KMS-11 (cell line): ENCODE measurements at regions not wholly inside any gene's neighbourhood (a gene's known extent, or its start where the extent isn't known, plus 50 kb on each side); places are given as distances from the start of the nearest gene placed in this dataset.

Source experiments
- H2AFZ ChIP-seq: fragments of 200-600 bp; sonication (generic); 2 replicates; pipeline ENCODE4 v1.6.1; 2016; ENCODE audit warnings: antibody characterized with exemption, mixed run types, low read depth
- H3K27ac ChIP-seq: fragments of 200-600 bp; sonication (generic); 2 replicates; pipeline ENCODE4 v1.6.1; 2016; ENCODE audit warnings: mild to moderate bottlenecking, mixed run types
- H3K27me3 ChIP-seq: fragments of 200-600 bp; sonication (generic); 2 replicates; pipeline ENCODE4 v1.6.1; 2017; ENCODE audit warnings: mild to moderate bottlenecking, low read depth, mixed run types, moderate library complexity; ENCODE audit not compliant: insufficient read depth
- H3K36me3 ChIP-seq: fragments of 200-600 bp; sonication (generic); 2 replicates; pipeline ENCODE4 v1.6.1; 2017; ENCODE audit warnings: mild to moderate bottlenecking, mixed run types; ENCODE audit not compliant: insufficient read depth
- H3K4me1 ChIP-seq: fragments of 200-600 bp; sonication (generic); 2 replicates; pipeline ENCODE4 v1.6.1; 2016; ENCODE audit warnings: mild to moderate bottlenecking, low read depth, mixed run types; ENCODE audit not compliant: poor library complexity, severe bottlenecking
- H3K4me2 ChIP-seq: fragments of 200-600 bp; sonication (generic); 2 replicates; pipeline ENCODE4 v1.7.0; 2016; ENCODE audit warnings: mild to moderate bottlenecking, mixed run types
- H3K4me3 ChIP-seq: fragments of 200-600 bp; sonication (generic); IDR thresholded peaks from 2 replicates; pipeline ENCODE4 v1.6.1; 2017; ENCODE audit warnings: low read depth, low read length, mixed read lengths; ENCODE audit not compliant: insufficient read depth
- H3K79me2 ChIP-seq: fragments of 200-600 bp; sonication (generic); 2 replicates; pipeline ENCODE4 v1.6.1; 2016; ENCODE audit warnings: low read depth, mixed run types; ENCODE audit not compliant: insufficient read depth
- H3K9ac ChIP-seq: fragments of 200-600 bp; sonication (generic); 2 replicates; pipeline ENCODE4 v1.6.1; 2016; ENCODE audit warnings: mild to moderate bottlenecking, mixed run types
- H4K20me1 ChIP-seq: fragments of 200-600 bp; sonication (generic); 2 replicates; pipeline ENCODE4 v1.6.1; 2016; ENCODE audit warnings: mild to moderate bottlenecking, mixed run types; ENCODE audit not compliant: insufficient read depth
- TF ChIP-seq, protein P1 (sequence below): fragments of 200-600 bp; sonication (generic); conservative IDR thresholded peaks from 2 replicates; pipeline ENCODE4 v1.6.1; 2017; ENCODE audit warnings: low read depth, mild to moderate bottlenecking, antibody characterized with exemption, low read length, moderate library complexity, mixed read lengths

GRCh38 chr16:49020436-49020835 lies 261.2 kb downstream of the CBLN1 start:
- Histone ChIP-seq H3K4me3 (no peak overlapping the region), H3K4me2 (no peak overlapping the region)

DNA sequence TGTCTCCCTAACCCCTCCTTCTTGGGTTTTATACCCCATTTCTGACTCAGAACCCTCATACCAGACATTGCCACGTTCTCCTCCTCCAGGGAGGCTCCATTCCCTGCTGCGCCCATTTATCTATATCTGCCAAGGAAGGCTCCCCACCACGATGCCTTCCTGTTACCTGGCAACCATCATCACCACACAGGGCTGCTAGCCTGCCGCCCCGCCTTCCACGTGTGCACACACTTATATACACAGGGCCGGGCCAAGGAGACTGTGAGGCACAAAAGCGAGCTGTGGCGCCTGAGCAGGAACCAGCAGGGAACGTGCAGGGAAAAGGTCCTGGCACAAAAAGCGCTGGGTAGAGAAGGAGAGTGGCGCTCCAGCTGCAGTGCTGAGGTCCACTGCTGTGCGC lies 261.8 kb downstream of the CBLN1 start:
- no peak overlapping the region for H2AFZ ChIP-seq
- H3K27ac ChIP-seq, result no peak overlapping the region
- H4K20me1 ChIP-seq, result no peaks in the 10 kb centered on the region
- no peaks in the 10 kb centered on the region for H3K4me1 ChIP-seq
- no peak overlapping the region for H3K4me2 ChIP-seq
- no peak overlapping the region for H3K4me3 ChIP-seq
- no peaks in the 10 kb centered on the region for H3K36me3 ChIP-seq
- no peak overlapping the region for H3K9ac ChIP-seq
- H3K79me2 ChIP-seq, result no peaks in the 10 kb centered on the region
- TF ChIP-seq, protein P1, sequence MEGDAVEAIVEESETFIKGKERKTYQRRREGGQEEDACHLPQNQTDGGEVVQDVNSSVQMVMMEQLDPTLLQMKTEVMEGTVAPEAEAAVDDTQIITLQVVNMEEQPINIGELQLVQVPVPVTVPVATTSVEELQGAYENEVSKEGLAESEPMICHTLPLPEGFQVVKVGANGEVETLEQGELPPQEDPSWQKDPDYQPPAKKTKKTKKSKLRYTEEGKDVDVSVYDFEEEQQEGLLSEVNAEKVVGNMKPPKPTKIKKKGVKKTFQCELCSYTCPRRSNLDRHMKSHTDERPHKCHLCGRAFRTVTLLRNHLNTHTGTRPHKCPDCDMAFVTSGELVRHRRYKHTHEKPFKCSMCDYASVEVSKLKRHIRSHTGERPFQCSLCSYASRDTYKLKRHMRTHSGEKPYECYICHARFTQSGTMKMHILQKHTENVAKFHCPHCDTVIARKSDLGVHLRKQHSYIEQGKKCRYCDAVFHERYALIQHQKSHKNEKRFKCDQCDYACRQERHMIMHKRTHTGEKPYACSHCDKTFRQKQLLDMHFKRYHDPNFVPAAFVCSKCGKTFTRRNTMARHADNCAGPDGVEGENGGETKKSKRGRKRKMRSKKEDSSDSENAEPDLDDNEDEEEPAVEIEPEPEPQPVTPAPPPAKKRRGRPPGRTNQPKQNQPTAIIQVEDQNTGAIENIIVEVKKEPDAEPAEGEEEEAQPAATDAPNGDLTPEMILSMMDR, result no peak
- H3K27me3 ChIP-seq, result no peaks in the 10 kb centered on the region

More at GRCh38 chr16:49020436-49020835, 261.2 kb downstream of the CBLN1 start:
- no peaks in the 10 kb centered on the region for H3K27me3 ChIP-seq
- no peak overlapping the region for H3K9ac ChIP-seq
- TF ChIP-seq, protein P1, result no peak
- H4K20me1 ChIP-seq, result no peaks in the 10 kb centered on the region
- H3K79me2 ChIP-seq, result no peaks in the 10 kb centered on the region
- no peaks in the 10 kb centered on the region for H3K36me3 ChIP-seq
- H3K27ac ChIP-seq, result no peak overlapping the region
- no peaks in the 10 kb centered on the region for H3K4me1 ChIP-seq
- no peak overlapping the region for H2AFZ ChIP-seq

DNA sequence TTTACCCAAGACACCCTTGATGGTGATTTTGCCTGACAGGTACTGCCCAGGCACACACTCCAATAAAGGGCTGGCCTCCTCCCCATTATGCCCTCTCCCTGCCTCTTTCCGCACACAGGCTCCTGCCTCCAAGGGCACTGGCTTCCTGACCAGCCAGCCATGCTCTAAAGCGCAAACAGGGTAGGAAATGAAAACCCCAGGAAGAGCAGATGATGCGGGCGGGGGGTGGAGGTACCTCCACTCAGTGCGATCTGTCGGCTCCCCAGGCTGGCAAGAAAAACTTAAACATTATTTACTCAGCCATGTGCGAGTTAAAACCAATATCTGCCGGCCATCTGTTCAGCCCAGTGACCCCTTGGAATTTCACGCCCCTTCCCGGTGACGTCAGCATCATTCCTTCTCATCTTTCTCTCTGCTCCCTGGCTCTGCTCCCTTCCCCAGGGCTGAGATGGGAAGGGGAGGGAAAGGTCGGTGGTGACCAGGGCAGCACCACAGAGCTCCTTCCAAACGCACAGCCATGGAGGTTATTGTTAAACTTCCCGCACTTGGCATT lies 262.5 kb downstream of the CBLN1 start:
- Histone ChIP-seq H2AFZ (no peak overlapping the region), H4K20me1 (no peaks in the 10 kb centered on the region), H3K27me3 (no peaks in the 10 kb centered on the region), H3K4me1 (no peaks in the 10 kb centered on the region), H3K4me3 (no peak overlapping the region), H3K4me2 (no peak overlapping the region), H3K79me2 (no peaks in the 10 kb centered on the region), H3K36me3 (no peaks in the 10 kb centered on the region), H3K27ac (no peak overlapping the region), H3K9ac (no peak overlapping the region)
- TF ChIP-seq, protein P1, result no peak

GRCh38 chr16:49018259-49018931 lies 263.2 kb downstream of the CBLN1 start:
- H3K4me3 ChIP-seq, result no peak overlapping the region
- TF ChIP-seq, protein P1, result no peak
- no peak overlapping the region for H3K27ac ChIP-seq
- H4K20me1 ChIP-seq, result no peaks in the 10 kb centered on the region
- no peaks in the 10 kb centered on the region for H3K79me2 ChIP-seq
- H3K4me1 ChIP-seq, result no peaks in the 10 kb centered on the region
- H3K36me3 ChIP-seq, result no peaks in the 10 kb centered on the region
- no peak overlapping the region for H2AFZ ChIP-seq
- no peak overlapping the region for H3K4me2 ChIP-seq
- no peaks in the 10 kb centered on the region for H3K27me3 ChIP-seq
- H3K9ac ChIP-seq, result no peak overlapping the region
